Ishikawa (cell line): ENCODE measurements at regions not wholly inside any gene's neighbourhood (a gene's known extent, or its start where the extent isn't known, plus 50 kb on each side); places are given as distances from the start of the nearest gene placed in this dataset.

ENCODE experiments used
- CEBPB ChIP-seq: IDR thresholded peaks from 2 replicates; pipeline ENCODE4 v1.6.1; 2012
- CREB1 ChIP-seq: IDR thresholded peaks from 2 replicates; pipeline ENCODE4 v1.6.1; 2012; ENCODE audit warnings: low read depth
- EGR1 ChIP-seq: IDR thresholded peaks from 2 replicates; pipeline ENCODE4 v1.6.1; 2012
- EP300 ChIP-seq: IDR thresholded peaks from 2 replicates; pipeline ENCODE4 v1.6.1; 2012; ENCODE audit warnings: borderline replicate concordance
- FOXM1 ChIP-seq: IDR thresholded peaks from 2 replicates; pipeline ENCODE4 v1.6.1; 2012; ENCODE audit warnings: low read depth, borderline replicate concordance
- NFIC ChIP-seq: IDR thresholded peaks from 2 replicates; pipeline ENCODE4 v1.6.1; 2012
- RAD21 ChIP-seq: IDR thresholded peaks from 2 replicates; pipeline ENCODE4 v1.6.1; 2012; ENCODE audit warnings: low read depth
- TAF1 ChIP-seq: IDR thresholded peaks from 2 replicates; pipeline ENCODE4 v1.6.1; 2012; ENCODE audit warnings: low read depth, mild to moderate bottlenecking
- TCF12 ChIP-seq: IDR thresholded peaks from 2 replicates; pipeline ENCODE4 v1.6.1; 2012; ENCODE audit warnings: low read depth
- TEAD4 ChIP-seq: IDR thresholded peaks from 2 replicates; pipeline ENCODE4 v1.6.1; 2012
- YY1 ChIP-seq: IDR thresholded peaks from 2 replicates; pipeline ENCODE4 v1.6.1; 2012; ENCODE audit warnings: low read depth
- ZBTB7A ChIP-seq: IDR thresholded peaks from 2 replicates; pipeline ENCODE4 v1.6.1; 2012; ENCODE audit warnings: low read depth
- TF ChIP-seq, protein P1 (sequence below): IDR thresholded peaks from 2 replicates; pipeline ENCODE4 v1.6.1; 2012
- TF ChIP-seq, protein P2 (sequence below): IDR thresholded peaks from 2 replicates; pipeline ENCODE4 v1.6.1; 2012
- TF ChIP-seq, protein P3 (sequence below): IDR thresholded peaks from 2 replicates; pipeline ENCODE4 v1.6.1; 2012; ENCODE audit warnings: low read depth, mild to moderate bottlenecking

DNA sequence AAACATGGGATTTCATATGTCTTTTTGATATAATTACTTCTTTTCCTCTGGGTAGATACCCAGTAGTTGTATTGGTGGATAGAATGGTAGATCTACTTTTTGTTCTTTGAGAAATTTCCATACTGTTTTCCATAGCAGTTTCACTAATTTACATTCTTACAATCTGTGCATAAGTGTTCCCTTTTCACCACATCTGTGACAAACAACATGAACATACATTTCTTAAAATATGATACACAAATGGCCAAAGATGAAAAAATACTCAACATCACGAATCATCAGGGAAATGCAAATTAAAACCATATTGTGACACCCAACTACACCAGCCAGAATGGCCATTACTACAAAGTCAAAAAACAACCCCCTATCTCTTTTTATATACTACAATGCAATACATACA, 1778.5 kb upstream of the ACO1 start:
- no peak for TF ChIP-seq YY1
- TF ChIP-seq, protein P1, sequence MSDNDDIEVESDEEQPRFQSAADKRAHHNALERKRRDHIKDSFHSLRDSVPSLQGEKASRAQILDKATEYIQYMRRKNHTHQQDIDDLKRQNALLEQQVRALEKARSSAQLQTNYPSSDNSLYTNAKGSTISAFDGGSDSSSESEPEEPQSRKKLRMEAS = no peak
- TF ChIP-seq CEBPB = no peak
- TF ChIP-seq TCF12 = no peak
- no peak for TF ChIP-seq EGR1
- TF ChIP-seq EP300 = no peak
- TF ChIP-seq TAF1 = no peak
- TF ChIP-seq RAD21 = no peak
- TF ChIP-seq FOXM1 = no peak
- no peak for TF ChIP-seq NFIC
- TF ChIP-seq, protein P2, sequence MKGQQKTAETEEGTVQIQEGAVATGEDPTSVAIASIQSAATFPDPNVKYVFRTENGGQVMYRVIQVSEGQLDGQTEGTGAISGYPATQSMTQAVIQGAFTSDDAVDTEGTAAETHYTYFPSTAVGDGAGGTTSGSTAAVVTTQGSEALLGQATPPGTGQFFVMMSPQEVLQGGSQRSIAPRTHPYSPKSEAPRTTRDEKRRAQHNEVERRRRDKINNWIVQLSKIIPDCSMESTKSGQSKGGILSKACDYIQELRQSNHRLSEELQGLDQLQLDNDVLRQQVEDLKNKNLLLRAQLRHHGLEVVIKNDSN = no peak
- no peak for TF ChIP-seq ZBTB7A
- TF ChIP-seq, protein P3, sequence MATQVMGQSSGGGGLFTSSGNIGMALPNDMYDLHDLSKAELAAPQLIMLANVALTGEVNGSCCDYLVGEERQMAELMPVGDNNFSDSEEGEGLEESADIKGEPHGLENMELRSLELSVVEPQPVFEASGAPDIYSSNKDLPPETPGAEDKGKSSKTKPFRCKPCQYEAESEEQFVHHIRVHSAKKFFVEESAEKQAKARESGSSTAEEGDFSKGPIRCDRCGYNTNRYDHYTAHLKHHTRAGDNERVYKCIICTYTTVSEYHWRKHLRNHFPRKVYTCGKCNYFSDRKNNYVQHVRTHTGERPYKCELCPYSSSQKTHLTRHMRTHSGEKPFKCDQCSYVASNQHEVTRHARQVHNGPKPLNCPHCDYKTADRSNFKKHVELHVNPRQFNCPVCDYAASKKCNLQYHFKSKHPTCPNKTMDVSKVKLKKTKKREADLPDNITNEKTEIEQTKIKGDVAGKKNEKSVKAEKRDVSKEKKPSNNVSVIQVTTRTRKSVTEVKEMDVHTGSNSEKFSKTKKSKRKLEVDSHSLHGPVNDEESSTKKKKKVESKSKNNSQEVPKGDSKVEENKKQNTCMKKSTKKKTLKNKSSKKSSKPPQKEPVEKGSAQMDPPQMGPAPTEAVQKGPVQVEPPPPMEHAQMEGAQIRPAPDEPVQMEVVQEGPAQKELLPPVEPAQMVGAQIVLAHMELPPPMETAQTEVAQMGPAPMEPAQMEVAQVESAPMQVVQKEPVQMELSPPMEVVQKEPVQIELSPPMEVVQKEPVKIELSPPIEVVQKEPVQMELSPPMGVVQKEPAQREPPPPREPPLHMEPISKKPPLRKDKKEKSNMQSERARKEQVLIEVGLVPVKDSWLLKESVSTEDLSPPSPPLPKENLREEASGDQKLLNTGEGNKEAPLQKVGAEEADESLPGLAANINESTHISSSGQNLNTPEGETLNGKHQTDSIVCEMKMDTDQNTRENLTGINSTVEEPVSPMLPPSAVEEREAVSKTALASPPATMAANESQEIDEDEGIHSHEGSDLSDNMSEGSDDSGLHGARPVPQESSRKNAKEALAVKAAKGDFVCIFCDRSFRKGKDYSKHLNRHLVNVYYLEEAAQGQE = no peak
- TF ChIP-seq TEAD4 = no peak

DNA sequence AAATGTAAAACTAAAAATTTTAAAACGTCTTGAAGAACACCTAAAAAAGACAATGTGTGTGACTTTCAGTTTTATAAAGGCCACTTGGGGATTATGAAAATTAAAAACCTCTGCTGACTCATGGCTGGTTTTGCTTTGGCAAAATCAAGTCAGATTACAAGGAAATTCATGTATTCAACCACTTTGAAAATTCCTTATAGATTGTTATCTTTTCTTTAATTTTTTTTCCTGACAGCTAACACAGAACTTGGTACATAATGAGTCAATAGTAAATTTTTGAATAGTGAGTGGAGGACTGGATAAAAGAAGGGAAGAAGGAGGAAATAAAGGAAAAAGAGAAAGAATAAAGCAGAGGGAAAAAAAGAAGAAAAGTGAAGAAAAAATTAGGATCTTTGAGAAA, 1774.7 kb upstream of the ACO1 start:
- TF ChIP-seq ZBTB7A (no peak), CEBPB (no peak), RAD21 (no peak), YY1 (no peak), TCF12 (no peak), CREB1 (no peak), NFIC (no peak), TAF1 (no peak), EGR1 (no peak), TEAD4 (no peak), FOXM1 (no peak), EP300 (no peak)
- TF ChIP-seq, protein P2 = no peak
- TF ChIP-seq, protein P1 = no peak
- TF ChIP-seq, protein P3 = no peak

DNA sequence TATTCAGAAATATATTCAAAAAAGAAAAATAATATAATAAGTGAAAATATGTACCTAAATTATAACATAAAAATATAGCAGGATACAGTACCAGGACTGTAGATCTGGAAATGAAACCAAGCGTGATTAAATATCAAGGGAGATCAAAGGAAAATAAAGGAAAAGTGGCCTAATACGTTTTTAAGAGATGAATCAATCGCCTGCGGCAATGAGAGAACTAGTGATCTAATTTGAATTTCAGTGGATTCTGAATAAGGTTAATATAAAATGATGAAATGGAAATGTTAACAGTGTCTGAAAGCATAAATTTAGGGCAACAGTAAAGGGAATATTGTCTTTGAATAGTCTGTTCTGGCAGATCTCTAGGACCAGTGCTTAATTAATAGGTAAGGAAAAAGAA, 1761.9 kb upstream of the ACO1 start:
- TF ChIP-seq RAD21 = no peak
- TF ChIP-seq, protein P2 = no peak
- TF ChIP-seq, protein P1 = no peak
- TF ChIP-seq, protein P3 = no peak
- TF ChIP-seq TAF1 = no peak
- TF ChIP-seq YY1 = no peak

DNA sequence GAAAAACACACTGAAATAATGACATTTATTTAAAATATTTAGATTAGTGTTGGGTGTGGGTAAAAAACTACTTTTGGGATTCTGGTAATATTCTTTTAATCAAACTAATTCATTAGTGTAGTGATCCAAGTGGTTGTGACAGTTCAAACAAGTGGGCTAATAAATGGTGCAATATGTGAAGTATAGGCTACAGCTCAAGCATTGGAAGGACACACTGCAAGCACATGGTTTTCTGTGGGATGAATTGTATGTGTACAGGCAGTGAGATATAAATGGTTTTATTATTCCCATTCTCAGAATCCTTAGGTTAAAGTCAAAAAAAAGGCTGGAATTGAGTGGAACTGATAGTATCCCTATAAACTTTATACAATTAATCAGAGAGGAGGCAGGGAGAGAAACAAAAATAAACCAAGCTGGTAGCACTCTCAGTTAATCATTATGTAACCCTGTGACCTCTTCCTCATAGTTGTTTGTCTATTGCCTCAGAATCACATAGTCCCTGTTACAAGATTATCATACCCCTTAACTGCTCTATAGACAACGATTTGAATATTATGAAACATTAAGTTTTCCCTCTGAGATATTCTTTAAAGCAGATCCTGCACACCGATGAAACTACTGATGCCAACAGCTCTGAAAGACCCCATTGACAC, 1755.4 kb upstream of the ACO1 start:
- TF ChIP-seq, protein P2 = no peak
- TF ChIP-seq CEBPB (no peak), TCF12 (no peak), TAF1 (no peak), YY1 (no peak), RAD21 (no peak), TEAD4 (no peak), EP300 (no peak), FOXM1 (no peak), ZBTB7A (no peak), NFIC (no peak)
- TF ChIP-seq, protein P1 = no peak
